HCEC 1CT (cell line): ENCODE measurements at regions not wholly inside any gene's neighbourhood (a gene's known extent, or its start where the extent isn't known, plus 50 kb on each side); places are given as distances from the start of the nearest gene placed in this dataset.
"Not testable (repeated sequence)": the region's sequence is repeated elsewhere in the genome, so short reads cannot be mapped to it uniquely, and the experiment has no call there.

Source experiments
- DNase-seq: peaks from one replicate; pipeline ENCODE4 v3.0.0-alpha.2; 2017

GRCh38 chr22:23460517-23461031 lies 119.5 kb downstream of the IGLL1 start:
- not testable (repeated sequence) for DNase-seq

DNA sequence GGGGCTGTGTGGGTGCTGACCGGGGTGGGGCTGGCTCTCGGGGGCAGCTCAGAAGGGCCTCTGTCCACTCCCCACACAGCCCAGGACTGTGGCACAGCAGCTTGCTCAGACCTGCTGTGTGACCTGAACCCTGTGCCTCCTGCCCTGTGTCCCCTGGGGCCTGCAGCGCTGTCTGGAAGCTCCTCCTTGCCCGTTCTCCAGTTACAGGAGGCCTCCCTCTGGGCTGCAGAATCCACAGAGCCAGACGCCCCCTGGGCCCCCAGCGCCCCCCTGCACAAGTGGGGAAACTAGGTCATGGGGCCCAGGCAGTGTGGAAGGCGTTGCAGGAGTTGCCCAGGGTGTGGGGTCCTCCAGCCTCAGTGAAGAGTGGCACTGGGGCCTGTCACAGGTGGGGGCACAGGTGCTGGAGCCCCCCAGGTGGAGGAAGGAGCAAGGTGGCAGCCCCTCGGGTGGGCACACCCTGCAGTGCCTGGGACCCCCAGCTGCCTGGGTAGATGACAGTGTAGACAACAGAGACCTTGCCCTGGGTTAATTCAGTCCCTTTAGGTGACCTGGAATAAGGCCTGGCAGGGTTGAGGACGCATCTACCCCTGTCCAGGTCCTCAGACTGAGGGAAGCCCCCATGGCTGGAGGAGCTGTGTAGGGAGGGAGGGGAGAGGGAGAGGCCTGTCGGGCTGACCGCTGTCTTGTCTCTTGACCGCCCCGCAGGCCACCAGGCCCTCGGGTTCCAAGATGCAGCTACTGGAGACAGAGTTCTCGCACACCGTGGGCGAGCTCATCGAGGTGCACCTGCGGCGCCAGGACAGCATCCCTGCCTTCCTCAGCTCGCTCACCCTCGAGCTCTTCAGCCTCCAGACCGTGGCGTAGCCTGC lies 120.2 kb downstream of the IGLL1 start:
- not testable (repeated sequence) for DNase-seq

- no peak for DNase-seq
Measured at GRCh38 chr22:23458663-23459541, 121.2 kb downstream of the IGLL1 start.

- no peak for DNase-seq
Measured at GRCh38 chr22:23457380-23457985, 122.6 kb downstream of the IGLL1 start.

- not testable (repeated sequence) for DNase-seq
Measured at GRCh38 chr22:23456666-23457379, 123.3 kb downstream of the IGLL1 start.

DNA sequence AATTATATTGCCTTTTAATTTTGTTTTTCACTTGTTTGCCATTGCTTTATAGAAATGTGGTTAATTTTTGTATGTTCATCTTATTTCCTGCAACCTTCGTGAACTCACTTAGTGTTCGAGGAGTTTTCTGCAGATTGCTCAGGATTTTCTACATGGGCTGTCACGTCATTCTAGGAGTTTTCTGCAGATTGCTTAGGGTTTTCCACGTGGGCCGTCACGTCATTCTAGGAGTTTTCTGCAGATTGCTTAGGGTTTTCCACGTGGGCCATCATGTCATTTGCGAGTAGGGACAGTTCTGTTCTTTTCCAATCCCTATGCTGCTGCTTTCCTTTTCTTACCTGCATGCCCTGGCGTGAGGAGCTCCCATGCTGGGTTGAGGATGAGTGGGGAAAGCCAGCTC lies 125.7 kb downstream of the IGLL1 start:
- not testable (repeated sequence) for DNase-seq

DNA sequence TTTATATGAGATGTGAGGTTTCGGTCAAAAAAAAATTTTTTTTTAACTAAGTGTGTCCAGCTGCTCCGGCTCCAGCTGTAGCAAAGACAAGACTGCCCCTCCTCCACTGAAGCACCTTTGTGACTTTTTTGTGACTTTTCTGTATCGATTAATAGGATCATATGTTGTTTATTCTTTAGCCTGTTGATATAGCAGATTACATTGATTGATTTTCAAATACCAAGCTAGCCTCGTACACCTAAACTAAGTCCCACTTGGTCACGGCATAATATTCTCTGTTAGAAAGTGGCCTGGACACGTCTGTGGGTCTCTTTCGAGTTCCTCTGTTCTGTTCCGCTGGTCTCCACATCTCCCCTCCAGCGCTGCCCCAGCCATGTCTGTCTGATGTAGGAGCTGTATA lies 126.8 kb downstream of the IGLL1 start:
- no peak for DNase-seq

DNA sequence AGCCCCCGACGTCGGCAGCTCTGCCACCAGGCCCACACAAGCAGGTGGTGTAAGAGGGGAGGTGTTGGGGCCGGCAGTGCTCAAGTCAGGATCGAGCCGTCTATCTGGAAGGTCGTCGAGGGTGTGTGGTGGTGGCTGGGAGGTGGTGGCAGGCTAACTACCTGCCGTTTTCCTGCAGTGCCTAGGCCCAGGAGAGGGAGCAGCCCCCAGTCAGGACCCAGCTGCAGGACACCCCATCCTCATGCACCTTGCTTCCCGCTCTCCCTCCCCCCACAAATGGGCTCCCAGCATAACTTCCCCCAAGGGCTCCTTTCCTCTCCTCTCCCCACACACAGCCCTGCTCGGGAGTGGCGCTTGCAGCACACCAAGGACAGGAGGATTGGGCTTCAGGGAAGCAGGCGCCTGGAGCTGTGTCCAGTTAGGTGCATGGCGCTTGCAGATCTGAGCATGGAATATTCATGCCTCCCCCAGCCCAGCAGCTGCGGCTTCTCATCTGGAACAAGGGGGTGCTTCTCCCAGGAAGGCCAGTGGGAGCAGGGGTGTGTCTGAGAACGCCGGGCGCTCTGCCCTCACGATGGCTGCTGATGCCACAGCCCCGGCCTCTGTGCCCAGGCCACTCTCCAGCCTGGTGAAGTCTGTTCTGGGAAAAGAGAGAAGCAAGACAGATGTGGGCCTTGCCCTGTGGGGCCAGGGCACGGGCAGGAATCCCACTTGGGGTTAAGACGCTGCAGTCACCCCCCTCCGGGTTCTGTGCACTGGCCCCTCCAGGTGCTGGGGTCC lies 127.7 kb downstream of the IGLL1 start:
- no peak for DNase-seq

- not testable (repeated sequence) for DNase-seq
Measured at GRCh38 chr22:23451452-23452230, 128.4 kb downstream of the IGLL1 start.

DNA sequence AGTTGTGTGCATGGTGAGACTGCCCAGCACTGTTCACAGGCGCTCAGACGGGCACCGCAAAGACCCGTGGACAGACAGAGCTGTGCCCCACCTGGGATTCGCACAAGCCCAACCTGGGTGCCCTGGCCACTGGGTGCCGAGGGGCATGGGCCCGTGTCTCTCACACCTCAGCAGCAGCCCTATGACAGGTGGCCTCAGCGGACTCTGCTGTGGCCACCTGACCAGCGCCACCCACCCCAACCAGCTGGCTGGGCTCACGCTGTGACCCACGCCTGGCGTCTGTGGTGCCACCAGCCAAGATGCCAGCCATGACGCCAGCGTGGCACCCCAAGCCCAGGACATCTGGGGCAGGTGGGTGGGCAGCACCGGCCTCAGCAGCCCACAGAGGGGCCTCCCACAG lies 129.3 kb downstream of the IGLL1 start:
- DNase-seq = not testable (repeated sequence)

- no peak for DNase-seq
Measured at GRCh38 chr22:23450434-23450795, 129.7 kb downstream of the IGLL1 start.

- DNase-seq = not testable (repeated sequence)
Measured at GRCh38 chr22:23449748-23450433, 130.2 kb downstream of the IGLL1 start.

DNA sequence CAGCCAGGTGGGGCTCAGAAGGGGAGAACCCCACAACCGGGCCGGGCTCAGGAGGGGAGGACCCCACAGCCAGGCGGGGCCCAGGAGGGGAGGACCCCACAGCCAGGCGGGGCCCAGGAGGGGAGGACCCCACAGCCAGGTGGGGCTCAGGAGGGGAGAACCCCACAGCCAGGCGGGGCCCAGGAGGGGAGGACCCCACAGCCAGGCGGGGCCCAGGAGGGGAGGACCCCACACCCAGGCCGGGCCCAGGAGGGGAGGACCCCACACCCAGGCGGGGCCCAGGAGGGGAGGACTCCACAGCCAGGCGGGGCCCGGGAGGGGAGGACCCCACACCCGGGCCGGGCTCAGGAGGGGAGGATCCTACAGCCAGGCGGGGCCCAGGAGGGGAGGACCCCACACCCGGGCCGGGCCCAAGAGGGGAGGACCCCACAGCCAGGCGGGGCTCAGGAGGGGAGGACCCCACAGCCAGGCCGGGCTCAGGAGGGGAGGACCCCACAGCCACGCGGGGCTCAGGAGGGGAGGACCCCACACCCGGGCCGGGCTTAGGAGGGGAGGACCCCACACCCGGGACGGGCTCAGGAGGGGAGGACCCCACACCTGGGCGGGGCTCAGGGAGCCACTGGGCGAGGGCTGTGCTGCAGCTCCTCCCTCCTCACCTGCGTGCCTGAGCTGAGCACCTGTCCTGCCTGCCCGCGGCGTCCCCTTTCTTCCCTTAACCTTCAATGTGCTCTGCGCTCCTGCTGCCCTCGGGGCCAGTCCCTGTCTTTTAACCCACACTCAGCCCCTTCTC lies 131.4 kb downstream of the IGLL1 start:
- DNase-seq = not testable (repeated sequence)

DNA sequence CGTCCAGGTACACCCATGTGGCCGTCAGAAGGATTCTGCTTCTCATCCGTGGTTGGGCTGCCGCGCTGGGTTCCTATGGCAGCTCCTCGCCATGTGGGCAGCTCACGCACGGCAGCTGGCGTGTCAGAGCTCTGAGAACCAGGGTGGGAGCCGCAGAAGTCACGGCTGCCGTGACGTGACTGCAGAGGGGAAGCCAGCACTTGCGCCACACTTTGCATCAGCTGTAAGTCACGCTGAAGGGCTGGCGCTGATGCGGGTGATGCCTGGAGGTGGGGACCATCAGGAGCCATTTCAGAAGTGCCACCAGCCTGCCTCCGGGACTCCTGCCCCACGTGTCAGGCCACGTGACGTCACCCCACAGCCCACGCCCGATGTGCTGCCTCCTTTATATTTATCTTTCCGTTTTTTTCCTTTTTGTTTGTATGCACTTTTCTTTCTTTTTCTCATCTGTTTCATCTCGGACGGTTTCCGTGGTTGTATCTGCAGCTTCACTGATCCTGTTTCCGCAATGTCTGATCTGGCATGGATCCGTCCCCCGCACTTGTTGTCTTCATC lies 133.2 kb downstream of the IGLL1 start:
- no peak for DNase-seq

GRCh38 chr22:23446194-23446593 lies 133.9 kb downstream of the IGLL1 start:
- not testable (repeated sequence) for DNase-seq

- DNase-seq = not testable (repeated sequence)
Measured at GRCh38 chr22:23443905-23444304, 136.2 kb downstream of the IGLL1 start.

- not testable (repeated sequence) for DNase-seq
Measured at GRCh38 chr22:23439581-23439980, 140.5 kb downstream of the IGLL1 start.

GRCh38 chr22:23438216-23438615 lies 141.9 kb downstream of the IGLL1 start:
- DNase-seq = no peak

DNA sequence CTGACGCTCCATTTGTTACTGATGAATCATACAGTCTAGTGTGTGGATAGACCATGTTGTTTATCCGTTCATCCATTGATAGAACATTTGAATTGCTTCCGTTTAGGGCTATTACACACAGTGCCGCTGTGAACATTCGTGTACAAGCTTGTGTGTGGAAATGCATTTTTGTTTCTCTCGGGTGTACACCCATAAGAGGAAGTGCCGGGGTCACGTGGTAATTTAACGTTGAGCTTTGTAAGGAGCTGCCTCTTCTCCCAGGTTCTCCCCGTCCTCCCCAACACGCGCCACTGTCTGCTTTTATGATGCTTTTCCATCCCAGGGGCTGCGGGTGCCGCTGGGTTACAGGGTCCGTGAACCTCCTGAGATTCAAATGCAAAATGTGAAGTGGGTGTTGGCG lies 142.3 kb downstream of the IGLL1 start:
- no peak for DNase-seq
